ENCODE measurements at regions not wholly inside any gene's neighbourhood (a gene's known extent, or its start where the extent isn't known, plus 50 kb on each side); places are given as distances from the start of the nearest gene placed in this dataset.

GRCh38 chr4:11546391-11547175, 117.9 kb upstream of the HS3ST1 start:
- TF ChIP-seq CTCF (IDR thresholded peaks at IDR 0.05) (no peak), EZH2 (IDR thresholded peaks at IDR 0.05; ENCODE audit: borderline replicate concordance, insufficient read depth, low read depth, low read length, poor library complexity, severe bottlenecking) (no peak)

All from B cell (primary cell).